ENCODE measurements at regions not wholly inside any gene's neighbourhood (a gene's known extent, or its start where the extent isn't known, plus 50 kb on each side); places are given as distances from the start of the nearest gene placed in this dataset.

DNA sequence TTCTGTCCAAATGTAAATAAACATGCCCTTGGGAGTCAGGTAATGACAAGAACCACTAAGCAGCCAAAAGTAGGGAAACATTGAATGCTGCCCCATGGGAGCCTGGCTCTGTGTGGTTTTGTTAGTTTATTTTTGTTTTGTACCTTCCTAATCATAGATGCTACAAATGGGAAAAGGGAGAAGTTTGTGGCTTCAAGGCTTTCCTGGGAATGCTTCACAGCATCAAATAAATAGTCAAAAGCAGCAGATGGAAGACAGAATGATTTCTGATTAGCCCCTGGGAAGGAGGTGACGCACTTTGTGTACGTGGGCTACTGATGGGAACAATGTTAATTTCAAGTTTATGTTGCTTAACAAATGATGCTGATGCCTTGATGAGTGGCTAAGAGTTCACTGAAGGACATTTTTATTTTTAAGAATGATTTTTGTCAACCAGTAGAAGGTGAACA, 532.7 kb downstream of the BCKDHB start:
- TF ChIP-seq EZH2phosphoT487 (IDR thresholded peaks at IDR 0.05; ENCODE audit: insufficient read depth, low read depth) = no peak
- TF ChIP-seq EZH2 (IDR thresholded peaks at IDR 0.05; ENCODE audit: insufficient read depth, poor library complexity, severe bottlenecking) = no peak

Measured in GM23248 (cell line).